ENCODE measurements at regions not wholly inside any gene's neighbourhood (a gene's known extent, or its start where the extent isn't known, plus 50 kb on each side); places are given as distances from the start of the nearest gene placed in this dataset.

DNA sequence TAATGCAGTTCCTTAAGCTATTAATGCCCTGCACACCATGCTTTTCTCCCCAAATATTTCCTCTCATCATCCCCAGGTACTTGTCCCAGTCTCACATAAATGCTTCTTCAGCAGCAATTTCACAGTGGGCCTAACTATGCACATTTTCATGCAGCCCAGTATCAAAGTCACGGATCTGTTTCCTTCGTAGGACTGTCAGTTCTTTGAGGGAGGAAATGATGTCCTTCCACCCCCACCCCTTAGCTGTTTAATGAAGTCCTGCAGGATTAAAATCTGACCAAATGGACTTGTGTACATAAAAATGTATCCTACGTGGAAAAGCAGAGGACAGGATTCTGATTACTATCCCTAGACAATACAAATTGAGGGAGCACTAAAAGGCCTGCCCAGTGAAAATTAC lies 68.6 kb upstream of the ARGLU1 start:
- Histone ChIP-seq H3K9ac (ENCODE audit: low read length) (no peak overlapping the region), H2AFZ (ENCODE audit: low read depth, low read length, poor library complexity, severe bottlenecking) (no peak overlapping the region), H3K9me2 (ENCODE audit: insufficient read depth) (no peaks in the 10 kb centered on the region), H4K20me1 (ENCODE audit: insufficient read depth) (no peaks in the 10 kb centered on the region; the same call in 1 of the 2 replicates), H3K27ac (ENCODE audit: low read depth, low read length) (no peak overlapping the region), H3K9me3 (ENCODE audit: control insufficient read depth in 1 of 2, insufficient read depth in 1 of 2, low read depth in 1 of 2, low read length in 2 of 2) (no peaks in the 10 kb centered on the region), H3K79me2 (ENCODE audit: insufficient read depth, low read length) (no peaks in the 10 kb centered on the region), H3K4me1 (ENCODE audit: control insufficient read depth in 1 of 2, insufficient read depth in 2 of 2, low read length in 2 of 2) (no peaks in the 10 kb centered on the region), H3K4me2 (ENCODE audit: low read length) (no peak overlapping the region), H3K36me3 (ENCODE audit: control insufficient read depth in 1 of 2, insufficient read depth in 2 of 2, low read length in 2 of 2) (no peaks in the 10 kb centered on the region), H3K4me3 (replicated peaks in 1 of 2; ENCODE audit: low read depth in 1 of 2, low read length in 2 of 2) (no peak overlapping the region), H3K27me3 (ENCODE audit: insufficient read depth, low read length) (no peaks in the 10 kb centered on the region; the same call in 1 of the 2 replicates)
- TF ChIP-seq CEBPB (IDR thresholded peaks at IDR 0.05; ENCODE audit: low read depth): no peak
- TF ChIP-seq ELF1 (IDR thresholded peaks at IDR 0.05; ENCODE audit: borderline replicate concordance, low read depth): no peak
- no peak for TF ChIP-seq SP1 (IDR thresholded peaks at IDR 0.05; ENCODE audit: low read depth)
- TF ChIP-seq POLR2A (IDR thresholded peaks at IDR 0.05; ENCODE audit: borderline replicate concordance, extremely low read depth, insufficient read depth, insufficient read length): no peak
- no peak for TF ChIP-seq FOSL1 (IDR thresholded peaks at IDR 0.05; ENCODE audit: low read depth)
- no peak for TF ChIP-seq POLR2AphosphoS5 (IDR thresholded peaks at IDR 0.05; ENCODE audit: low read depth, low read length)
- TF ChIP-seq, protein P1, sequence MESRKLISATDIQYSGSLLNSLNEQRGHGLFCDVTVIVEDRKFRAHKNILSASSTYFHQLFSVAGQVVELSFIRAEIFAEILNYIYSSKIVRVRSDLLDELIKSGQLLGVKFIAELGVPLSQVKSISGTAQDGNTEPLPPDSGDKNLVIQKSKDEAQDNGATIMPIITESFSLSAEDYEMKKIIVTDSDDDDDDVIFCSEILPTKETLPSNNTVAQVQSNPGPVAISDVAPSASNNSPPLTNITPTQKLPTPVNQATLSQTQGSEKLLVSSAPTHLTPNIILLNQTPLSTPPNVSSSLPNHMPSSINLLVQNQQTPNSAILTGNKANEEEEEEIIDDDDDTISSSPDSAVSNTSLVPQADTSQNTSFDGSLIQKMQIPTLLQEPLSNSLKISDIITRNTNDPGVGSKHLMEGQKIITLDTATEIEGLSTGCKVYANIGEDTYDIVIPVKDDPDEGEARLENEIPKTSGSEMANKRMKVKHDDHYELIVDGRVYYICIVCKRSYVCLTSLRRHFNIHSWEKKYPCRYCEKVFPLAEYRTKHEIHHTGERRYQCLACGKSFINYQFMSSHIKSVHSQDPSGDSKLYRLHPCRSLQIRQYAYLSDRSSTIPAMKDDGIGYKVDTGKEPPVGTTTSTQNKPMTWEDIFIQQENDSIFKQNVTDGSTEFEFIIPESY (IDR thresholded peaks at IDR 0.05; ENCODE audit: extremely low read depth, insufficient replicate concordance, low read length): no peak
- TF ChIP-seq ZNF274 (IDR thresholded peaks at IDR 0.05; ENCODE audit: low read depth, low read length): no peak
- no peak for TF ChIP-seq EGR1 (IDR thresholded peaks at IDR 0.05; ENCODE audit: low read depth)
- TF ChIP-seq, protein P2, sequence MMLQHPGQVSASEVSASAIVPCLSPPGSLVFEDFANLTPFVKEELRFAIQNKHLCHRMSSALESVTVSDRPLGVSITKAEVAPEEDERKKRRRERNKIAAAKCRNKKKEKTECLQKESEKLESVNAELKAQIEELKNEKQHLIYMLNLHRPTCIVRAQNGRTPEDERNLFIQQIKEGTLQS (IDR thresholded peaks at IDR 0.05): no peak
- TF ChIP-seq ZFX (IDR thresholded peaks at IDR 0.05): no peak
- no peak for TF ChIP-seq SRF (IDR thresholded peaks at IDR 0.05; ENCODE audit: low read depth)
- TF ChIP-seq TCF7L2 (IDR thresholded peaks at IDR 0.05; ENCODE audit: borderline replicate concordance, extremely low read depth, insufficient read depth, insufficient read length): no peak
- ChIA-PET RAD21 (ENCODE audit: low non-redundant PET in 1 of 2, low total read pairs in 2 of 2, uncharacterized antibody in 2 of 2, unreplicated experiment in 2 of 2) (no interaction called here), CTCF (no interaction called here), POLR2A (no interaction called here)
- intact Hi-C loops (cut with micrococcal nuclease): no loop called here
- DNase-seq (ENCODE audit: low read depth, low spot score) (no peak), ATAC-seq (no peak)
- no TSS peak for BruUV-seq (replicated peaks)
